ENCODE measurements at regions not wholly inside any gene's neighbourhood (a gene's known extent, or its start where the extent isn't known, plus 50 kb on each side); places are given as distances from the start of the nearest gene placed in this dataset.

DNA sequence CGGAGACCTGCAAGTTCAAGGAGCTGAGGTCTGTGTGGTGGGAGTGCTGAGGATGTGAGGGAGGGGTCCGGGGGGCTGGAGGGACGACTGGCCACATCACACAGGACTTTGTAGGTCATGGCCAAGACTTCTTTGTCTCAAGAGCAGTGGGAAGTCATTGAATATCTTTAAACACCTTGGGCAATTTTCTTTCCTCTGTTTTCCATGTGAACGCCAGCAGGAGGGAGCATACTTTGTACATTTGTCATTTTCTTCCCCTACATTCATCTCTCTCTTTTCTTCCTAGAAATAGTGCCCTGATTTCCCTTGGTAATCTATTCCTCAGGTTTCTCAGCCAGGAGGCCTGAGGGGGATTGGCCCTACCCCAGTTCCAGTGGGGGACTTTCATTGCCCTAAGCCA, 153.7 kb upstream of the MSX2 start:
- Histone ChIP-seq H3K23ac (ENCODE audit: low read length) (no peak overlapping the region), H2BK15ac (replicated peaks; ENCODE audit: low read depth) (no peak overlapping the region), H3K56ac (ENCODE audit: low read length) (peak overlapping the region; percentile 53), H4K8ac (ENCODE audit: low read depth, low read length) (no peak overlapping the region), H3K4me2 (ENCODE audit: low read length) (no peak overlapping the region), H3K79me1 (ENCODE audit: low read length) (no peaks in the 10 kb centered on the region), H3K18ac (ENCODE audit: low read length) (peak overlapping the region; percentile 19), H3K9ac (ENCODE audit: low read length) (no peak overlapping the region), H3K4me1 (ENCODE audit: control insufficient read depth, low read depth, low read length) (peaks cover 11% of the 10 kb centered on the region), H2BK5ac (ENCODE audit: low read length) (no peak overlapping the region), H3K4ac (ENCODE audit: low read depth, low read length) (no peak overlapping the region), H3K4me3 (ENCODE audit: low read length) (no peak overlapping the region), H3K27ac (ENCODE audit: low read depth, low read length) (no peak overlapping the region), H3K27me3 (ENCODE audit: insufficient read depth, low read length, poor library complexity) (no peaks in the 10 kb centered on the region), H4K5ac (ENCODE audit: low read length) (no peak overlapping the region), H2AK5ac (ENCODE audit: low read length) (no peak overlapping the region), H2BK120ac (ENCODE audit: low read depth, low read length) (no peak overlapping the region), H3K36me3 (ENCODE audit: control insufficient read depth, insufficient read depth, low read length) (no peaks in the 10 kb centered on the region), H3K79me2 (ENCODE audit: control insufficient read depth, insufficient read depth, low read length) (no peaks in the 10 kb centered on the region)
- WGBS (ENCODE audit: extremely low coverage, insufficient coverage, low lambda C conversion rate), result no CpG with 5 or more reads among the region's 4 CpGs
- no peak for DNase-seq

GRCh38 chr5:174571662-174572397, 152.6 kb upstream of the MSX2 start:
- no peaks in the 10 kb centered on the region for H3K27me3 ChIP-seq (ENCODE audit: insufficient read depth, low read length, poor library complexity)
- H4K8ac ChIP-seq (ENCODE audit: low read depth, low read length), result no peak overlapping the region
- H3K4me1 ChIP-seq (ENCODE audit: control insufficient read depth, low read depth, low read length), result peaks cover 11% of the 10 kb centered on the region
- H3K36me3 ChIP-seq (ENCODE audit: control insufficient read depth, insufficient read depth, low read length), result no peaks in the 10 kb centered on the region
- no peak overlapping the region for H3K9ac ChIP-seq (ENCODE audit: low read length)
- peak overlapping the region; percentile 19 for H2BK120ac ChIP-seq (ENCODE audit: low read depth, low read length)
- H3K56ac ChIP-seq (ENCODE audit: low read length), result peak overlapping the region; percentile 79
- H3K18ac ChIP-seq (ENCODE audit: low read length), result peak overlapping the region; percentile 51
- DNase-seq, result peak; percentile 95
- H3K79me1 ChIP-seq (ENCODE audit: low read length), result no peaks in the 10 kb centered on the region
- peak overlapping the region; percentile 28 for H3K4ac ChIP-seq (ENCODE audit: low read depth, low read length)
- no peak overlapping the region for H3K4me3 ChIP-seq (ENCODE audit: low read length)
- H3K23ac ChIP-seq (ENCODE audit: low read length), result no peak overlapping the region
- no CpG with 5 or more reads among the region's 7 CpGs for WGBS (ENCODE audit: extremely low coverage, insufficient coverage, low lambda C conversion rate)
- no peak overlapping the region for H2AK5ac ChIP-seq (ENCODE audit: low read length)
- H2BK15ac ChIP-seq (replicated peaks; ENCODE audit: low read depth), result no peak overlapping the region
- H3K27ac ChIP-seq (ENCODE audit: low read depth, low read length), result peak overlapping the region; percentile 58
- H4K5ac ChIP-seq (ENCODE audit: low read length), result no peak overlapping the region
- no peaks in the 10 kb centered on the region for H3K79me2 ChIP-seq (ENCODE audit: control insufficient read depth, insufficient read depth, low read length)
- peak overlapping the region; percentile 85 for H2BK5ac ChIP-seq (ENCODE audit: low read length)
- no peak overlapping the region for H3K4me2 ChIP-seq (ENCODE audit: low read length)

DNA sequence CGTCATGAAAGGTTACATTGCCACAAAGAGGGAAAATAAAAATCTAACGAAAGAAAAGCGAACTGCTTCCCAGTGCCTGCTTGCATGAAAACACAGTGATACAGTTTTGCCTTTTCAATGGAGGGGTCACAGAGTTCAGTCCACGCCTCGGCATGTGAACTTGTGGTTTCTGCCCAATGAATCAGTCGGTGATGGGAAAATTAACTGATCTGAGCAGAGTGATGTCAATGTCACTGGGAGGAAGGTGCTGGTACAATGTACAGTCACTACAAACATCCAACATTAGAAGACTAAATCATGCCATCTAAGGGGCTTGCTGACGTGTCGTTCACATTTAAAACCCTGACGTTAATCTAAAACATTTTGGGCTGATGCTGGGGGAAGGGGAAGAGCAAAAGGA, 151.8 kb upstream of the MSX2 start:
- Histone ChIP-seq H4K5ac (ENCODE audit: low read length) (no peak overlapping the region), H2BK120ac (ENCODE audit: low read depth, low read length) (peak overlapping the region; percentile 52), H4K8ac (ENCODE audit: low read depth, low read length) (no peak overlapping the region), H3K9ac (ENCODE audit: low read length) (no peak overlapping the region), H3K27ac (ENCODE audit: low read depth, low read length) (no peak overlapping the region), H3K4me3 (ENCODE audit: low read length) (no peak overlapping the region), H3K18ac (ENCODE audit: low read length) (peak overlapping the region; percentile 54), H3K79me2 (ENCODE audit: control insufficient read depth, insufficient read depth, low read length) (no peaks in the 10 kb centered on the region), H3K4ac (ENCODE audit: low read depth, low read length) (no peak overlapping the region), H3K56ac (ENCODE audit: low read length) (peak overlapping the region; percentile 25), H3K23ac (ENCODE audit: low read length) (peak overlapping the region; percentile 72), H3K79me1 (ENCODE audit: low read length) (no peaks in the 10 kb centered on the region), H3K4me1 (ENCODE audit: control insufficient read depth, low read depth, low read length) (peaks cover 11% of the 10 kb centered on the region), H3K4me2 (ENCODE audit: low read length) (no peak overlapping the region), H2BK15ac (replicated peaks; ENCODE audit: low read depth) (no peak overlapping the region), H2BK5ac (ENCODE audit: low read length) (peak overlapping the region; percentile 21), H3K27me3 (ENCODE audit: insufficient read depth, low read length, poor library complexity) (no peaks in the 10 kb centered on the region), H2AK5ac (ENCODE audit: low read length) (peak overlapping the region; percentile 49), H3K36me3 (ENCODE audit: control insufficient read depth, insufficient read depth, low read length) (no peaks in the 10 kb centered on the region)
- no CpG with 5 or more reads among the region's 9 CpGs for WGBS (ENCODE audit: extremely low coverage, insufficient coverage, low lambda C conversion rate)
- no peak for DNase-seq

DNA sequence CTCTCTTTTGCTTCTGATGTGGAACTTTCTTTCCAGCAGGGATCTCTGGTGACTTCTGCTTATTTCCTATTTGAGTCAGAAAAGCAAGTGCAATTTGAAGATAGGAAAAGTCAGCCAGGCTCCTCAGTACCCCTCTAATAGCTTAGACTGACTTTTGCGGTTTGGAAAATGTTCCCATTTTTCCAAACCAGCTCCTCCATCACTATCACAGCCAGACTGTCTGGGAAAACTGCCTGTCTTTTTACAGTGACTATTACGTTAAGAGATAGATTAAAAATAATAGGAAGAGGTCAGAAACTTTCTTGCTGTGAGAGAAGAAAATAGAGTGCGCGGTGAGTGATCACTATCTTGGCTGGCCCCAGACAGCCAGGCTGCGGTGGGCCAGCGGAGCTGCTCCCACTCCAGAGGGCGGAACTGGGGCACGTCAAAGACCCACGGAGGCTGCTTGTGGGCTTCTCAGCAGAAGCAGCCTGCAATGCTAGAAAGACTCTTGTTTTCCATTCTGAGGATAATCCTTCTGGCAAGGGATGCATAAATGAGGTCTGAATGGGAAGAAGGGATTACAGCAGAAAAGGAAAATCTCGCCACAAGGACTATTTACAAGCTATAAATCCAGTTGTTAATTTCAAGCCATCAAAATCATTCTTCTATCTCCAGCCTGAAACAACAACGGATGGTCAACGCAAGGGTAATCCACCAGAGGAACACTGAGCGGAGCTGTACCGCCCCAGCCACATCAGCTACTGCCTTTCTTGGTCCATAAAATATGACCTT, 151.0 kb upstream of the MSX2 start:
- no CpG with 5 or more reads among the region's 14 CpGs for WGBS (ENCODE audit: extremely low coverage, insufficient coverage, low lambda C conversion rate)
- no peak overlapping the region for H4K5ac ChIP-seq (ENCODE audit: low read length)
- no peak overlapping the region for H2BK5ac ChIP-seq (ENCODE audit: low read length)
- no peaks in the 10 kb centered on the region for H3K79me1 ChIP-seq (ENCODE audit: low read length)
- H2BK120ac ChIP-seq (ENCODE audit: low read depth, low read length), result peak overlapping the region; percentile 73
- no peaks in the 10 kb centered on the region for H3K79me2 ChIP-seq (ENCODE audit: control insufficient read depth, insufficient read depth, low read length)
- no peak overlapping the region for H3K56ac ChIP-seq (ENCODE audit: low read length)
- H3K4me1 ChIP-seq (ENCODE audit: control insufficient read depth, low read depth, low read length), result peaks cover 11% of the 10 kb centered on the region
- H3K9ac ChIP-seq (ENCODE audit: low read length), result no peak overlapping the region
- no peak for DNase-seq
- no peak overlapping the region for H4K8ac ChIP-seq (ENCODE audit: low read depth, low read length)
- H3K36me3 ChIP-seq (ENCODE audit: control insufficient read depth, insufficient read depth, low read length), result no peaks in the 10 kb centered on the region
- no peak overlapping the region for H3K4me3 ChIP-seq (ENCODE audit: low read length)
- H2AK5ac ChIP-seq (ENCODE audit: low read length), result no peak overlapping the region
- H3K27me3 ChIP-seq (ENCODE audit: insufficient read depth, low read length, poor library complexity), result no peaks in the 10 kb centered on the region
- no peak overlapping the region for H2BK15ac ChIP-seq (replicated peaks; ENCODE audit: low read depth)
- H3K4me2 ChIP-seq (ENCODE audit: low read length), result no peak overlapping the region
- peak overlapping the region; percentile 20 for H3K18ac ChIP-seq (ENCODE audit: low read length)
- H3K27ac ChIP-seq (ENCODE audit: low read depth, low read length), result no peak overlapping the region
- no peak overlapping the region for H3K4ac ChIP-seq (ENCODE audit: low read depth, low read length)
- H3K23ac ChIP-seq (ENCODE audit: low read length), result no peak overlapping the region

GRCh38 chr5:174575043-174575442, 149.3 kb upstream of the MSX2 start:
- Histone ChIP-seq H2BK120ac (ENCODE audit: low read depth, low read length) (no peak overlapping the region), H3K4me2 (ENCODE audit: low read length) (no peak overlapping the region), H2BK15ac (replicated peaks; ENCODE audit: low read depth) (no peak overlapping the region), H3K9ac (ENCODE audit: low read length) (no peak overlapping the region), H3K4me1 (ENCODE audit: control insufficient read depth, low read depth, low read length) (peaks cover 11% of the 10 kb centered on the region), H3K79me2 (ENCODE audit: control insufficient read depth, insufficient read depth, low read length) (no peaks in the 10 kb centered on the region), H3K27me3 (ENCODE audit: insufficient read depth, low read length, poor library complexity) (no peaks in the 10 kb centered on the region), H3K79me1 (ENCODE audit: low read length) (no peaks in the 10 kb centered on the region), H3K4ac (ENCODE audit: low read depth, low read length) (no peak overlapping the region), H3K18ac (ENCODE audit: low read length) (no peak overlapping the region), H2AK5ac (ENCODE audit: low read length) (no peak overlapping the region), H3K36me3 (ENCODE audit: control insufficient read depth, insufficient read depth, low read length) (no peaks in the 10 kb centered on the region), H3K4me3 (ENCODE audit: low read length) (no peak overlapping the region), H3K23ac (ENCODE audit: low read length) (no peak overlapping the region), H3K56ac (ENCODE audit: low read length) (no peak overlapping the region), H2BK5ac (ENCODE audit: low read length) (no peak overlapping the region), H4K5ac (ENCODE audit: low read length) (no peak overlapping the region), H3K27ac (ENCODE audit: low read depth, low read length) (no peak overlapping the region), H4K8ac (ENCODE audit: low read depth, low read length) (no peak overlapping the region)
- no CpG with 5 or more reads among the region's 2 CpGs for WGBS (ENCODE audit: extremely low coverage, insufficient coverage, low lambda C conversion rate)
- no peak for DNase-seq
